ENCODE measurements at regions not wholly inside any gene's neighbourhood (a gene's known extent, or its start where the extent isn't known, plus 50 kb on each side); places are given as distances from the start of the nearest gene placed in this dataset.

GRCh38 chr4:106548446-106549044, 180.0 kb upstream of the GIMD1 start (continued):
- TF ChIP-seq ZNF518B (CRISPR knock-in tag; IDR thresholded peaks at IDR 0.05) (no peak), CREB5 (CRISPR knock-in tag; IDR thresholded peaks at IDR 0.05) (no peak), MAZ (CRISPR knock-in tag; conservative IDR thresholded peaks at IDR 0.05 in 1 of 2, IDR thresholded peaks at IDR 0.05 in 1 of 2) (no peak), SMAD1 (IDR thresholded peaks at IDR 0.05; ENCODE audit: low read depth, low read length, partially characterized antibody) (no peak)

- no peak for DNase-seq (ENCODE audit: extremely low read depth in 1 of 4, low spot score in 3 of 4)
- Histone ChIP-seq H2AFZ (ENCODE audit: low read depth, low read length) (no peak overlapping the region), H3K79me2 (ENCODE audit: control insufficient read depth, insufficient read depth, low read length) (no peaks in the 10 kb centered on the region), H3K4me3 (no peak overlapping the region), H3K9ac (ENCODE audit: insufficient read depth in 1 of 2, low read depth in 2 of 2, low read length in 2 of 2) (no peak overlapping the region), H3K9me3 (replicated peaks; ENCODE audit: control insufficient read depth, insufficient read depth, low read depth, low read length) (0 out of 2 replicates have a peak, but pooled peaks cover 1% of the 10 kb centered on the region), H4K20me1 (replicated peaks; ENCODE audit: control insufficient read depth, insufficient read depth, low read length) (no peaks in the 10 kb centered on the region), H3K27me3 (ENCODE audit: control insufficient read depth in 2 of 2, insufficient read depth in 2 of 2, low read length in 2 of 2) (no peaks in the 10 kb centered on the region), H3K36me3 (ENCODE audit: control insufficient read depth, insufficient read depth, low read length) (no peaks in the 10 kb centered on the region), H3K4me2 (ENCODE audit: insufficient read depth, low read length) (no peak overlapping the region), H3K27ac (ENCODE audit: extremely low read depth, low read depth, low read length) (no peak overlapping the region), H3K9me1 (ENCODE audit: control insufficient read depth, insufficient read depth, low read length) (no peaks in the 10 kb centered on the region), H3K4me1 (replicated peaks in 1 of 2; ENCODE audit: control insufficient read depth in 2 of 2, insufficient read depth in 2 of 2, low read length in 2 of 2) (no peaks in the 10 kb centered on the region)
- intact Hi-C loops (cut with micrococcal nuclease) (no loop called here), in situ Hi-C loops (cut with MboI) (no loop called here)
- no peak for ATAC-seq
- FAIRE-seq, result no peak
- TF ChIP-seq NELFE (IDR thresholded peaks at IDR 0.05; ENCODE audit: insufficient read depth, insufficient read length) (no peak), CGGBP1 (CRISPR knock-in tag; IDR thresholded peaks at IDR 0.05) (no peak), KDM2B (CRISPR knock-in tag; IDR thresholded peaks at IDR 0.05) (no peak), HDGF (IDR thresholded peaks at IDR 0.05) (no peak), GTF2B (IDR thresholded peaks at IDR 0.05; ENCODE audit: extremely low read depth, insufficient read length) (no peak), HMG20B (CRISPR knock-in tag; IDR thresholded peaks at IDR 0.05) (no peak)
- ChIA-PET CTCF (ENCODE audit: low intra/inter-chr PET ratio) (no interaction called here), POLR2A (no interaction called here)
- 6% methylated on average over 1 of the region's 1 CpG for WGBS (ENCODE audit: insufficient coverage, low coverage, missing lambda C conversion rate)
- BruUV-seq (replicated peaks), result no TSS peak
Measured at GRCh38 chr4:106546370-106546769, 177.8 kb upstream of the GIMD1 start.
